Retina (tissue), 1 donor: ENCODE measurements at regions not wholly inside any gene's neighbourhood (a gene's known extent, or its start where the extent isn't known, plus 50 kb on each side); places are given as distances from the start of the nearest gene placed in this dataset.
"Not testable (repeated sequence)": the region's sequence is repeated elsewhere in the genome, so short reads cannot be mapped to it uniquely, and the experiment has no call there.

Source experiments
- DNase-seq: peaks from one replicate; pipeline ENCODE4 v3.0.0-alpha.2; 2016

DNA sequence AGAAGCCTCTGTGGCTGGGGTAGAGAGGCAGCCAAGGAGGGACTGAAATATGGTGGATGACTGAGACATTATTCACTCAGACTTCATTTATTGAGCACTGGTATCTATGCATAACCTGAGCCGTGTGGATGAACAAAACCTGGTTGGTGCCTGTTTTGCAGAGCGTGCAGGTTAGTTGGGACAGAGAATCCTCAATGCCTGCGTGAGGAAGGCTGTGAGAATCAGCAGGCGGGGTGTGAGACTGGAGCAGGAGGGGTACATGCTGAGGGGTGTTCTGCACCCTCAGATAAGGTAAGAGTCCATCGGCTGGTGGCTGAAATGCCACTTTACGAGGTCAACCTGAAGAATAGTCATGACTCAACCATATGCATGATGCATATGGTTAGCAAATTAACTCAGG, 271.6 kb downstream of the MED10 start:
- DNase-seq = no peak

DNA sequence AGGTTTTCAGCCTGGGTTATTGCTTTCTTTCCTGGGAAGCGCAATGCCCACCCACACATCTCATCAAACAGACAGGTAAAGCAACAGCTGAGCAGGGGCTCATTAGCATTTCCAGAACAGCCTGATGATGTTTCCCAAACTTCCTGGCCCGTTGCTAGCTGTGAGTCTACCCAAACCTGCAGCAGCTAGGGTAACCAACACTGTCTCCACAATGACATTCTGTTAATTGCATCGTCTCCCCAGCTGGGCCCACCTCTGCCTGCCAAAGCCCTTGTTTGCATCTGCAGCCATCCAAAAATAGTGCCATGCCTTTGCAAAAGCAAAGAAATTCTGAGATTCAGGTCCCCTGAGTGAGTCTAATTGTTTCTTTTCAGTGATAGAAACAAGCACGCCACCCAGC, 273.0 kb downstream of the MED10 start:
- DNase-seq = no peak

DNA sequence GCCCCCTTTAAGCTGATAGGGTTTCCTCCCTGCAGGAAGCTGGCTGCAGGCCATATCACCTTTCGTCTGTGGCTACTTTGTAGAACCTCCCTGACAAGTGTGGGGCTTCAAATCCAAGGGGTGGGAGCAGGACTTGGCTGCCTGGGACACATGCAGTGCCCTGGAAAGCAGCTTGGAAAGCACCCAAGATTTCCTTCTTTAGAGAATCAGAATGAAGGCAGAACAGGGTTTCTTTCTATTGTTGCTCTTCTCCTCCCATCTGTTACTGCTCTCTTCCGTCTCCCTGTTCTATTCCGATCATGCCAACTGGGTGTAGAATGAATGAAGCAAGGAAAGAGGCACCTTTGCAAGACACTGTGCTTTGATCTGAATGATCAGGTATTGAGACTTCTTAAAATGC, 282.2 kb downstream of the MED10 start:
- DNase-seq = no peak

DNA sequence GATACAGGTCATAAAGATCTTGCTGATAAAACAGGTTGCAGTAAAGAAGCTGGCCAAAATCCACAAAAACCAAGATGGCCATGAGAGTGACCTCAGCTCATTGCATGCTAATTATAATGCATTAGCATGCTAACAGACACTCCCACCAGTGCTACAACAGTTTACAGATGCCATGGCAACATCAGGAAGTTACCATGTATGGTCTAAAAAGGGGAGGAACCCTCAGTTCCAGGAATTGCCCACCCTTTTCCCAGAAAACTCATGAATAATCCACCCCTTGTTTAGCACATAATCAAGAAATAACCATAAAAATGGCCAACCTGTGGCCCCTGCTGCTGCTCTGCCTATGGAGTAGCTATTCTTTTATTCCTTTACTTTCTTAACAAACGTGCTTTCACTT, 284.2 kb downstream of the MED10 start:
- DNase-seq = not testable (repeated sequence)

DNA sequence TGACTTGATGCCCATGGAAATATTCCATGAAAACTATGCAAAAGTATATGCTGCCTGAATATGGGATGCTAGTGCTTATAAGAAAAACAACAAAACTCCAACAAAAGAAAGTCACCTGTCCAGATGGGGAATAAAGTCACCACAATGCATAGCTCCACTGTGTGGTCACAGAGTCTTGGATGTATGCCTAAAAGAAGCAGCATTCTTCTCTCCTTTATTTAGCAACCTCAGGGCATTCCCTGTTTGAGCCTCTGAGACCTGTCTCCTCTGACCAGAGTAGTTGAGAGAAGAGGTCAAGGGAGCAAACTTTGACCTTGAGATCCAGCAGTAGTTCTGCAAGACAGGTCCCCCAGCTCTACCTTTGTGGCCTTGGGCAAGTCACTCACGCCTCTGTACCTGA, 287.5 kb downstream of the MED10 start:
- no peak for DNase-seq

DNA sequence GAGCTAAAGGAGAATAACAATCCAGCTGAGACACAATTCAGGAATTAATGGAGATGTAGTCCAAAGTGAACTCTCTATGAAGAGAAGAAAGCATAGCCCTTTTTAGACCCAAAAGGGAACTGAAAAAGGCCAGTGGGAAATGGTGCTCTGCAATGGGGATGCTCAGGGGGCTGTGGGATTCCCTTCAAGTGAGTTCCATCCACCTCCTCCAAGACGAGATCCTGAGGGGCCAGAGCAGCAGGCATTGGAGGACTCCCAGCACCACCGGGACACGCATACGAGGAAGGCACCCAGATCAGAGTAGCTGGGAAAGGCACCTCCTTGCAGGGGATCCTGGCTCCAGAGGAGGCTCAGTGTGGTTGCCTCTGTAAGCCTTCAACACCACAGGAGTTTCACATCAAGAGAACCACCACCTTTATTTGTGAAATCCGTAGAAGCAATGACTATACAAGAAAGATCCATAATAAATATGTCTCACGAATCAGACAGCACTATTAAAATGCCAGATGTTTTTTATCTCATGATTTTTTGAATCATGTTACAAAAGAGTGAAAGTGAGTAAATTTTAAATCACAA, 288.2 kb downstream of the MED10 start:
- no peak for DNase-seq

DNA sequence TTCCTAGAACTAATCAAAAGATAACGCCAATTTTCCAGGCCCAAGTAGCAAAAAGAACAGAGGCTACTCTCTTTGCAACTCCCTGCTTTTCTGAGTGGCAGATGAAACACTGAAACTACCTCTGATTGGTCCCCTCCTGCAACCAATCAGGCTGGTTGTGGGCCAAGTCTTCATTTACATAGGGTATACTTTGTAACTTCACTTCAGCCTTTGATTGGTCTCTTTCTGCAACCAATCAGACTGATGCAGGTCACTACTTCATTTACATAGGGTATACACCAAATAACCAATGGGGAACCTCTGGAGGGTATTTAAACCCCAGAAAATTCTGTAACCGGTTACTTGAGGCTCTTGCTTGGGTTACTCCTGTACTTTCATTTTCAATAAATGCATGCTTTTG, 289.6 kb downstream of the MED10 start:
- DNase-seq = no peak

DNA sequence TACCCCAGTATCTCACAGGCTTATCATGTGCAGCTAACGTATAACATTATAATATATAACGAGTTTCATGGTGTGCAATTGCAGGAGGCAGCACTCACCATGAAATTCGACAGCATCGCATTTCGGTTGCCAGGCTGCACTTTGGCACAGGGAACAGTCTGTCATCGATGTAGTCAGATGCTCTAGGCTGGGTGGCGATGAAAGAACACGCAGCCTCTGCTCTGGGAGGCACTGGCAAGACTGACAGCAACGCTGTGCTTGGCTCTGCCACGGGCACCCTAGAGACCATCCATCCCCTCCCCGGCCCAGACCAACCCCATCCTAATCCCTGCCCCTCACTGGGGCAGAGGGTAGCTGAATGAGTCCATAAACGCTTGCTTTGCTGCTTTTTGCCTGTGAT, 290.8 kb downstream of the MED10 start:
- no peak for DNase-seq

DNA sequence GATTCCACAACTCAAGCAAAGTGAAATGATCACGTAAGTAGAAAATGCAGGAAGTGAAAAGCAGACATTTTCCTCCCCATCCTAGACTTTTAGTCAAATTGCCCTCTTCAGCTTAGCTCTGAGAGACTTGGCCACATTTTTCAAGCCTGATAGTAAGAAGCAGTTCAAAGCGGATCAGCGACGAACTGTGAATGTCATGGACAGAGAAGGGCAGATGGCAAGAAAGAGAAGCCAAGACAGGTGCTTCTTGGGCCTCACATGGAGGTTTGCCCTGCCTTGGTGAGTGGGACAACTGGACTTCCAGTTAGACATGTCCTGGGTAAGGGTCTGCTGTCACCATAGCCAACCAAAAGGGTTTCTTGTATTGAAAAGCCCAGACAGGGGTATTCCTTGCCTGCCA, 291.5 kb downstream of the MED10 start:
- DNase-seq = no peak

DNA sequence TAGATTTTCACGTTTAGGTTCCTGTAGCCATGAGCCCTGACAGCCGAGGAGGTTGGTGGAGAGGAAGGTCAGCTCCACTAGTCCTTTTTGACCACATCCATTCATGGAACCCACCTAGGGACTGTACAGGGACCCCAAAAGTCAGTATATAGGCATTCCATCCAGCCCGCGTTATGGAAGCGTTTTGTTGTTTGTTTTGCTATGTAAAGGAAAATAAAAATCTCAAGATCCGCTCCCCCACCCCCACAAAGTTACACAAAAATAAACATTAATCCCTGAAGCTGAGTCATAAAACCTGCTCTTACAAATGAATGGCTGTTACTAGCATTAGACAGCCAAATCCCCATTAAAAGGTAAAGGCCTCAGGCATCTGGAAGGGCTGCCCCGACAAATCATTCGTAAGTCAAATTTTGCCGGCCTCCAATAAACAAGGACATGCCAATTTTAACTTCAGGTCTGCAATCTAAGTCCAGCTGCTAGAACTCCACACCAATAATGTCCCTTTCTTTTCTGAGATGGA, 292.9 kb downstream of the MED10 start:
- DNase-seq = no peak

DNA sequence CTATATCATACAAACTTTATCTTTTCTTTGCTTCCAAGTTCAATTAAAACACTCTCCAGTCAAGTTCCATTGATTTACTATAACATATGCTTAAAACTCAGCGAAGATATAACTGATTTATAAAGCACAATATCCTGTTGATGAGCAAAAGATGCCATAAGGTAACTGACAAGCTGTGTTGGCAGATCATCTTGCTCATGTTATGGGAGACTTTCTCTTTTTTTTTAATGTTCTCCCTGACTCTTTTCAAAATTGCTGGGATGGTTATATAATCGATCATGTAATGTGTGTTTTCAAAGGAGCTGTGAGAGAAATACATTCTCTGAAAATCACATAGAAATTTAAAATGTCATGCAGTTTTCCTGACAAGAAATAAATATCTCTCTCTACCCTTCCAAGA, 293.5 kb downstream of the MED10 start:
- no peak for DNase-seq

DNA sequence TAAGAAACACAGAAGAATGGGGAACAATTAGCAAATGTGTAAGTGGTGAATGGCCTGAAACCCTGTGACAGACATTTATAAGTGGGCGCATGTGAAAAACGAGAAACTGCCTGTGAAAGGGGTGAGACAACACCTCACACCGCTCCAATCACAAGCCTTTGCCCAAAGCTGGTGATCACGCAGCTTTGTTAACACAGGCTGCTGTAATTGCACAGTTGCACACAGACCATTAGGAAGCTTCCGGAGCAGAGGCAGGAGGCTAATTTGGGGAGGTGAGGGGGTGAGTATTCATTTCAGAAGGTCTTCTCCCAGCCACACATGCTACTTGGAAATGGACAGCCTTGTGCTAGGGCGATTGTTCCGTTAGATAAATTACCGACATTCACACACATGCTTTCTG, 294.0 kb downstream of the MED10 start:
- no peak for DNase-seq

DNA sequence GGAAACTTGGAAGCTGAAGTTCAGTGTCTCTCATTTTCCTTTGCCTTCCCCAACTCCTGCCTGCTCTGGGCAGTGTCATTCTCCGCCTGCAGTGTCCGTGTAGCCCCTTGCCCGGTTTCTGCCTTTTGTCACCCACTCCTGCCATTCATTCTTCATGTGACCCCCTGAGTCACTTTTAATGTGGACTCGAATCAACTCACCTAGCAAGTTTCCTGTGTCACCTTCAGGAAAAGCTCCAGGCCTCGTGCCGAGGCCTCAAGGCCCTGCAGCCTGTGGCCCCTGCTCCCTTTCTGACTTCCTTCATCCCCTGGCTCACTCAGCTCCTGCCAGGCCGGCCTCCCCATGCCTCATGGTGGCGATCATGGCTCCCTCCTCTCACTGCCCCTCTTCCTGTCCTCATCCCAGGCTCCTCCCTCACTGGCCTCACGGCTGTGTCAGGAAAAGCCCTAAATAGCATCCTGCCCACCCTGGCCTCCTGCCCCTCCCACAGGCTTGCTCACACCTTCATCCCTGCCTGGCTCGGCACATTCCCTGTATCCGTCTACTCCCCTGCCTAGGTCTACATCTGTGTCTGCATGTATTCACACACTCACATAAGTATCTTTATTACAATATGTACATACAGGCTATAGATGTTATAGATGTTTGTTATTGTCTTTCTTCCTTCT, 294.9 kb downstream of the MED10 start:
- no peak for DNase-seq

DNA sequence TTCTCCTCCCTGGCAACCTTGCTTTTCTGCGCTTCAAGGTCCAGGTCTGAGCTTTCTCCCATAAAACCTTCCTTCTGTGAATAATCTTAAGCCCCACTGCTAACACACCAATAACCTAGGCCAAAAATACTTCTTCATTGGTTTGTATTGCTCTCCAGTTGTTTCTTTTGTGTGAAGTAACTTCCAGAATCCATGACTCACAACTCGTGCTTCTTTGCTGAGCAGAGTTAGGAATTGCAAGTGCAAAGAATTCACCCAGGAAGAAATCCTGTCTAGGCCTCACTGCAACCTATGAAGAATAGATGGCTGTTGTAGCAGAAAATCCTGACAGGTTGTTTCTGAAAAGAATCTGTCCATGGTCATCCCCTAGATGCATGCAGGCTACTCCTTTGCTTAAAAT, 295.7 kb downstream of the MED10 start:
- DNase-seq = no peak

DNA sequence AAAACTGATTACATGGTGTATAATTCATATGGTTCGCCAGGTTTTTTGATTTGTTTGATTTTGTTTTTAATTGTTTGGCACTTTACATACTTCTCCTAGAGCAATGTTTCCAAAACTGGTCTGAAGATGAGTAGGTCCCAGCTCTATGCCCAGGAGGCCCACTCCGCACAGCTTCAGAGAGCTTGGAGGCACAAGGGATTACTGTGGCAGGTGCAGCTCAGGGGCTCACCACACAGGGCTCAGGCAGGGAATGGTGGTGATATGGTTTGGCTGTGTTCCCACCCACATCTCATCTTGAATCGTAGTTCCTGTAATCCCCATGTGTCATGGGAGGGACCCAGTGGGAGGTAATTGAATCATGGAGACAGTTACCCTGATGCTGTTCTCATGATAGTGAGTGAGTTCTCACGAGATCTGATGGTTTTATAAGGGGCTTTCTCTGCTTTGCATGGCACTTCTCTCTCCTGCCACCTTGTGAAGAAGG, 296.6 kb downstream of the MED10 start:
- no peak for DNase-seq

DNA sequence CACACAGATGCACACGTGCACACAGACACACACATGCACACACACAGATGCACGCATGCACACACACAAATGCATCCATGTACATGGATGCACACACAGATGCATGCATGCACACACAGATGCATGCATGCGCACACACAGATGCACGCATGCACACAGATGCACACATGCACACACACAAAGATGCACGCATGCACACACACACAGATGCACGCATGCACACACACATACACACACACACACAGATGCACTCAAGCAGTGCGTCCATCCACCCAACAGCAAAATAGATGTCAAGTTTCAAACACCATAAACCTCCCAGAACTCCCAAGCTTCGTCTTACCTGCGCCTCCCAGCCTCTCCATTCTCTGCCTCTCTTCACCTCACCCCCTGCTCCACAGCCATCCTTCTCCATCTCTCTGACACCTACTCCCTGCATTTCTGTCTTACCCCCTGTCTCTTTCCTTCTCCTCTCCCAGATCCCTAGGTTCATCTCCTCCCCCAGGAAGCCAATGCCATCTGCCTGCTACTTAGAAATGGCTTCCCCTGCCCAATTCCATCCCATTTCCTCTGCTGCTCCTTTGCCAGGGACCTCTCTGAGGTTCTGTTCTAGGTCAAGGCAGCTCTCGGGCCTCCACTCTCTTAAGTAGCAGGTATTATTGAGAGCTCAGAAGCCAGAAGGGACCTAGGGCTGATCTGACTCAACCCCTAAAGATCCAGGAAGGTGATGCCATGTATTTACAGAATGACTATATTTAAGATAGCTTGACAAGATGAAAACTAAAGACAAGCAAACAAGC, 297.2 kb downstream of the MED10 start:
- no peak for DNase-seq

DNA sequence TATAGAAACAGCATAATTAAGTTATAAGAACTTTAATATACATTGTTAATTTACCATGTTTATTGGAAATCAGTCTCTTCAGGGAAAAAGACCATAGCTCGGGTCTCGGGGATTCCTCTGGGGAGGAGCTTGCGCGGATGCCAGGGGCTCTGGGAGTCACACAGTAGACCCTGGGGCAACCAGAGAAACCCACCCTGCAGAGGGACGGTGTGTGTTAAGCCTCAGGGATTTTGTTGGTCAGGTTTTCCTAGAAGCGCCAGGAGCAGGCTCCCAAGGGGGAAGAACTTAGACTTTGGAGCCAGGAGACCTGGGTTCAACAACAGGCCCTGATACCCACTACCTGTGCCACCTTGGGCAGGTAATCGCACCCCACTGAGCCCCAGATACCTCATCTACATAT, 297.9 kb downstream of the MED10 start:
- DNase-seq = no peak

DNA sequence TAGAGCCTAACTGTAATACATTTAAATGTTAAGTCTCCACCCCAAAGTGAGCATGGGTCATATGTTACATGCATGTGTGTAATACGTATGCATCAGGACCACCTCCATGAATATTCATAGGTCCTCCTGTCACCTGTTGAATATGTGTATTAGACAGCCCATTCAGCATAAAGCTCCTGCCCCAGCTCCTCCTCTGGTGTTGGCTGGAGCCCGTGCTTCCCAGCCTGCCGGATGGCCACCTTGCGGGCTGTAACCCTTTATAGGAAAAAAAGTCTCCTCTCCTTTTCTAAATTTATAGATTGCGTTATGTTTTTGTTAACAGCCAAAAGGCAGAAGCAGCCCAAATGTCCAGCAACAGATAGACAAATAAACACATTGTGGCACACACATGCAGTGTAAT, 299.5 kb downstream of the MED10 start:
- DNase-seq = no peak

DNA sequence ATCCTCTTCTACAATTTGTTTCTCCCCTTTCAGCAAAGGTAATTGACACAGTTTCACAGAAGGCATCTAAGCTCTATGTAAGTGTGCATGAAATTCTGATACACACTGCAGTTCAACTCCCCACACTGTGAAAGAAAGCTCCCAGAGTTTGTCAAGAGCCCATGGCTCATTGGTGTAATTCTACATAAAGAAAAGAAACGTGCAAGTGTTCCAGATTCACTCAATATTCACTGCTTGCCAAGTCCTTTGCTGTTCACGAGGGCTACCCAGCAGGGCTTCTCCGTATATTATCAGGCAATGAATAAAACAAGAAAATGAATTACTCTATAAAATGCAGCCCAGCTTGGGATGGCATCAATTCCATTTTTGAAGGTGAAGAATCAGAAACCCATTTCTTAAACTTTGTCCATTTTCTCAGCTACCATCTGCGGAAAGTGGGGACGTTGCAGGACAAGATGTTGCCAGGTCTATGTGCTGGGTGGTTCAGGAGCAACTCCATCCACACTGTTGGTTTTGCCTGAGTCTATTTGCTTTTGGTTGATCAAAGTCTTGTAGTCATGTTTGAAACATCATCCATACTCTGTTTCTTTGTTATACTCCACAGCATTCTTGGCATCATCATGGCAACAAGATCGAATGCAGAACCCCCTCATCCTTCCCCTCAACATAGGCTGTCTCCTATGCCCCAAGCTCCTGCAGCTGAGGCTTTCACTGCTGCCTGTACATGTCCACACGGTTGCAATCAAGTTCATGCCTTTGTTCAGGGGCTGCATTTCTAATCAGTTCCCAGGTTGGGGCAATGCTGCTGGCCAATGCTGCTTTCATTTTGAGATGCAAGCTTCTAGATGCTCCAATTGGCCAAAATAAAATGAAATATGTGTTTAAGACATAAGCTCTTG, 301.8 kb downstream of the MED10 start:
- no peak for DNase-seq

DNA sequence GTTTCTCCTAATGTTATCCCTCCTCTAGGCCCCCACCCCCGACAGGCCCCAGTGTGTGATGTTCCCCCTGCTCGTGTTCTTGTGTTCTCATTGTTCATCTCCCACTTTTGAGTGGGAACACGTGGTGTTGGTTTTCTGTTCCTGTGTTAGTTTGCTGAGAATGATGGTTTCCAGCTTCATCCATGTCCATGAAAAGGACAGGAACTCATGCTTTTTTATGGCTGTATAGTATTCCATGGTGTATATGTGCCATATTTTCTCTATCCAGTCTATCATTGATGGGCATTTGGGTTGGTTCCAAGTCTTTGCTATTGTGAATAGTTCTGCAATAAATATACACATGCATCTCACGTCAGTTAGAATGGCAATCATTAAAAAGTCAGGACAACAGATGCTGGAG, 305.9 kb downstream of the MED10 start:
- not testable (repeated sequence) for DNase-seq

DNA sequence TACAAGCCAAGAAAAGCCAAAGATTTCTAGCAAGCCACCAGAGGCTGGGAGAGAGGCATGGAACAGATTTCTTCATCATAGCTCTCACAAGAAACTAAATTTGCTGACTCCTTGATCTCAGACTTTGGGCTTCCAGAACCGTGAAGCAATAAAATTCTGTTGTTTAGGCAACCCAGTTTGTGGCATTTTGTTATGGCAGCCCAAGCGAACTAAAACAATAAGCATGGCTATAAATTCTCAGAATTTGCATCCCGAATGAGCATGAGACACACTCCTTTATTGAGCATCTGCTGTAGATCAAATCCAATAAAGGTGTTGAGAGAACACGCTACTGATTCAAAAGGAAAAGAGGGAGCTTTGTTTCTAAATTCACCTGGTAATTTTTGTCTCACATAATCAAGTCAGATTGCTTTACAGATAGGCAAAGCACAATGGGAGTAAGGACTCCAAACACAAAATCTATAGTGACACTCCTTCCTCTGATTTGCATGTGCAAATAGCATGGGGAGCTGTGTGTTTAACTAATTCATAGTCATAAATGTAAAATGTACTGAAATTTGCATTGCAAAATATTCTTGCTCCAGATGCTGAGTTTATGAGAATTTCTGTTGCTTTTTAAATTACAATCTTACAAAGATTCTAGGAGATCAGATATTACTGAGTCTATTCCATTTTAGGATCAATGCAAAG, 308.7 kb downstream of the MED10 start:
- no peak for DNase-seq

DNA sequence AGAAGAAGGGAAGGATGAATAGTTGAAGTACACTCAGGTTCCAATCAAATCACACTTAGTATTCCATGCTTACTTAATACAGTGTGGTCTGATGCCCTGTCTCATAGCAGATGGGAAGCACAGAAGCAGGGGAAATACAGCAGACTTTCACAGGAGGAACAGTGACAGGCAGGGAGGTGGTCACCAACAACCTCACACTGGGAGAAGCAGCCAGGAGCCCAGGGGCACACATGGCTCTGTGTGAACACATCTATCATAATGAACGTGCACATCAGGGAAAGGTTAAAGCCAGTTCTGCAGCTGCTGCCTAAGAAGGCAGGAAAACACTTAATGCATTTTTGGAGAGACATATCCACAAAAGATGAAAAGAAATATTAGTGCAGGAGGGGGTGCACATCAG, 312.3 kb downstream of the MED10 start:
- no peak for DNase-seq
